ENCODE measurements at regions not wholly inside any gene's neighbourhood (a gene's known extent, or its start where the extent isn't known, plus 50 kb on each side); places are given as distances from the start of the nearest gene placed in this dataset.

GRCh38 chr21:35337573-35337972 lies 288.5 kb upstream of the RUNX1 start:
- no peak for DNase-seq (ENCODE audit: low spot score)
- TF ChIP-seq CTCF (IDR thresholded peaks at IDR 0.05; ENCODE audit: extremely low read depth, missing control alignments), result no peak

- DNase-seq (ENCODE audit: low spot score), result no peak
- TF ChIP-seq CTCF (IDR thresholded peaks at IDR 0.05; ENCODE audit: extremely low read depth, missing control alignments), result no peak
Observed at GRCh38 chr21:35336534-35336933, 287.4 kb upstream of the RUNX1 start.

- no peak for DNase-seq (ENCODE audit: low spot score)
- TF ChIP-seq CTCF (IDR thresholded peaks at IDR 0.05; ENCODE audit: extremely low read depth, missing control alignments), result no peak
Observed at GRCh38 chr21:35335951-35336446, 286.9 kb upstream of the RUNX1 start.

- no peak for TF ChIP-seq CTCF (IDR thresholded peaks at IDR 0.05; ENCODE audit: extremely low read depth, missing control alignments)
- DNase-seq (ENCODE audit: low spot score), result no peak
Observed at GRCh38 chr21:35333831-35334618, 284.9 kb upstream of the RUNX1 start.

- DNase-seq (ENCODE audit: low spot score), result no peak
- no peak for TF ChIP-seq CTCF (IDR thresholded peaks at IDR 0.05; ENCODE audit: extremely low read depth, missing control alignments)
Observed at GRCh38 chr21:35332841-35333426, 283.8 kb upstream of the RUNX1 start.

GRCh38 chr21:35329940-35330660 lies 281.0 kb upstream of the RUNX1 start:
- DNase-seq (ENCODE audit: low spot score), result no peak
- no peak for TF ChIP-seq CTCF (IDR thresholded peaks at IDR 0.05; ENCODE audit: extremely low read depth, missing control alignments)
